ENCODE measurements at regions not wholly inside any gene's neighbourhood (a gene's known extent, or its start where the extent isn't known, plus 50 kb on each side); places are given as distances from the start of the nearest gene placed in this dataset.
"Not testable (repeated sequence)": the region's sequence is repeated elsewhere in the genome, so short reads cannot be mapped to it uniquely, and the experiment has no call there.

DNA sequence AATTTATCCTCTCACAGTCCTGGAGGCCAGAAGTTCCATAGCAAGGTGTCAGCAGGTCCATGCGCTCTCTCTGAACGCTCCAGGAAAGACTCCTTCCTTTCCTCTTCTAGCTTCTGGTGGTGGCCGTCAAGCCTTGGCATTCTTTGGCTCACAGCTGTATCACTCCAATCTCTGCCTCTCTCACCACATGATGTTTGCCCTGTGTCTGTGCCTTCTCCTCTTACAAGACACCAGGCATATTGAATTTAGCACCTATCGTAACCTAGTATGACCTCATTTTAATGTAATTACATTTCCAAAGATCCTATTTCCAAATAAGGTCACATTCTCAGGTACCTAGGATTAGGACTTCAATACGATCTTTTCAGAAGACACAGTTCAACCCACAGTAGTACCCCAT is 428.5 kb downstream of the CD83 start:
- no peak for DNase-seq

DNA sequence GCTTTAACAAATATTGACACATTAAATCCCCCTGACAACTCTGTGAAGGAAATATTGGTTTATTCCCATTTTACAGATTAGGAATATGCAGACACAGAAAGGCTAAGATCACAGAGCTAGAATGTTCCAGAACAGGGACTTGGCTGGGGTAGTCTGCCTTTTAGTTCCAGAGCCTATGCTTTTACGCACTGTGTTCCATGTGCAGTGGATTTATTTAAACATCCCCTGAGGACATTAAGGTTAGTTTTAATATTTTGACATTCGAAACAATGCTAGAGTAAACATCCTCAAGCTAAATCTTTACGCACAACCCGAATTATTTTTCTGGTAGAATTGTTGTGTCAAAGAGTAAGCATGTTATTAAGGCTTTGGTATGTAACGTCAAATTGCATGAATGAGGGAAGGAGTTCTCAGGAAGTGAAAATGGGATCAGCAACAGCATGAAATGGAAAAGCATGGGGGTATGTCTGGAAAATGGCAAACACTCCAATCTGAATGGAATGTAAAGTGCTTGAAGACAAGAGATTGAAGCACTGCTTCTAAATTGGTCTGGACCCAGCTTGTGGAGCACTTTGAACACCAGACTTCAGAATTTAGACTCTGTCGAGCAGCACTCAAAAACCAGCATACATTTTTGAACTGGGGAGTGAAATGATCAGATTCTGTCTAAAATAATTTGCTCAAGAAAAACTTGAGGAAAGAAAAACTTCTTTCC is 429.9 kb downstream of the CD83 start:
- no peak for DNase-seq

DNA sequence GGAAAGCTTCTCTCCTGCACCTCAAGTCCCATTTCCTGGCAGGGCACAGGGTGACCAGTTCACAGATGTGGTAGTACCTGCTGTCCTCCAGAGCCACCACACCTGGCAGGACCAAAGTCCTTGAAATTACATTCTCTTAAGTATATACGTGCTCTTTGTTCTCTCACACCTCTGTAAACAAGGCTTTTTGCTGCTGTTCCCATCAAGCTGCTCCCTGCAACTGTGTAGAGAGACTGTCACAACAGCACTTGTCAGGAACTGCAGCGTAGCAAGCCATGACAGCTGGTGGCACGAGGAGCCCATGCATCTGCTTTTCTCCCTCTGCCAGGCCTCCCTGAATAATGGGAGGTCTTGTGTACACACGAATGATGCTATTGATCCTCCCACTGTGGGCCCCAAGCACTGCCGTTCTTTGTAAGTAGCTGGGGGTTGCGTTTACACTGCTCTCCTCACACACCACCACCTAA is 431.8 kb downstream of the CD83 start:
- DNase-seq: no peak

DNA sequence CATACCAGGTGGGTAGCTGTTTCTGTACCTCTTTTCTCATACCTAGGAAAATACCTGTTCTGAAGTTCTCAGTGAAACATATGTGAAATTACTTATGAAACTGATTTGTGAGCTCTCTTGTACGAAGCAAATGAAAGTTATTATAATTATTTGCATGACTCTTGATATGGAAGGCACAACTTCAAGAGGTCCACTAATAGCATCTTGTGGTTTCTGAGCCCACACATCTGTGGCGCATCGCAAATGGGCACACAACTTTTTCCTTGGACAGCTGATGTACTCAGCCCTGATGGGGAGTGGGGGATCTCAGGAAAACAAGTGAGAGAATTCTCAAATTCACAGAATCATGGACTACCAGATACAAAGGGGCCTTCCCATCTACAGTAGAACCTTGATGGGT is 432.3 kb downstream of the CD83 start:
- DNase-seq: no peak

DNA sequence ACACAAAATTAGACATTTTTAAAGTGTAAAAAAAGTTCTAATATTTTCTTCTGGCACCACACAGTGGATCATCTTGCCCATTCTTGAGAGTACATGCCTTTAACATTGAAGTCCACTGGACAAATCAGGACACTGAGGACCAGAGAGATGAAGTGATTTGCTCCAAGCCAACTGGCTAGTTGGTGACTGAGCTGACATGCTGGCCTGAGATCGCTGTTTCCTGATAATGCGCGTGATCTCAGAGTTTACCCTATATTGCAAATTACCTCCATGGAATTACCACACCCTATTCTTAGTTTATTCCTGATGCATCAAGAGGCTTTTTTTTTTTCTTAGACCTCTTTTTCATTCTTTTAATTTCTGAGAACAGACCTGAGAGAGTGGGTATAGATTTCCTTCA is 432.8 kb downstream of the CD83 start:
- DNase-seq: no peak

DNA sequence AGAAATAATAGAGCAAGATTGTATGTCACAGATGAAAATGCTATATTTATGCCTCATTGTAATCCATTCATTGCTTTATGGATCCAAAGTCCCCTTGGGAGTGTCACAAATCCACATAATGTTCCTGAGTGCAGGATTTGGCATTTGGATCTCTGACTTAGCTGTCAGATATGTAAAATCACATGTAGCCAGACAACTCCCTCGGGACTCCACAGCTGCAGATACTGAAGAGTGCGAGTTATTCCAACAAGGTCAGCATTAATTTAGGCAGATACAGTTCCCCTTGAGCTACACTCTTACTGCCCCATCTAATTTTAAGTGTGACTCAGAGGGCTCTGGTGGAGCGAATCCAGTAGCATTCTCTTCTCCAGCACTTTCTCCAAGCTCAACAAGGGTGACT is 433.2 kb downstream of the CD83 start:
- DNase-seq: no peak

DNA sequence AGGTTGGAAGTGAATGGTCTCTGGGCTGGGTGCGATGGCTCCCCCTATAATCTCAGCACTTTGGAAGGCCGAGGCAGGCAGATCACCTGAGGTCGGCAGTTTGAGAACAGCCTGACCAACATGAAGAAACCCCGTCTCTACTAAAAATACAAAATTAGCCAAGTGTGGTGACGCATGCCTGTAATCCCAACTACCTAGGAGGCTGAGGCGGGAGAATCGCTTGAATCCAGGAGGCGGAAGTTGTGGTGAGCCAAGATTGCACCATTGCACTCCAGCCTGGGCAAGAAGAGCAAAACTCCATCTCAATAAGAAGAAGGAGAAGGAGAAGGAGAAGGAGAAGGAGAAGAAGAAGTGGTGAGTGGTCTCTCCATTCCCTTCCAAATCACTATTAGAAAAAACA is 434.0 kb downstream of the CD83 start:
- DNase-seq: not testable (repeated sequence)

DNA sequence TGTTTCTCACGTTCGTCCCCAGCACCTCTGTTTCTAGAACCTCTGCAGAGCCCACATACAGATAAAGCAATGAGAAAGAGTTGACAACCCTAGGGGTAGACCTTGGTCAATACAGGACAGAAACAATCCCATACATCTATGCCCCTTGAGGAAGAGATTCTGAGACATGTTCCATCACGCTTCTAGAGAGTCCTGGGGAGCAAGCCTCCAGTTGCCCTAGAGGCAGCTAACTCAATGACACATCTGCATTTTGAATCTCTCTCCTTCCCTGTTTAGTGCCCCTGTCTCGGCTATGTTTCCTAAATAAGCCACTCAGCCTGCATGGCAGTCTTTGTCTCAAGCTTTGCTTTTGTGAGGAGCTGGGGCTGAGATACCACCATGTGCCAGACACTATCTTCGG is 435.3 kb downstream of the CD83 start:
- no peak for DNase-seq

DNA sequence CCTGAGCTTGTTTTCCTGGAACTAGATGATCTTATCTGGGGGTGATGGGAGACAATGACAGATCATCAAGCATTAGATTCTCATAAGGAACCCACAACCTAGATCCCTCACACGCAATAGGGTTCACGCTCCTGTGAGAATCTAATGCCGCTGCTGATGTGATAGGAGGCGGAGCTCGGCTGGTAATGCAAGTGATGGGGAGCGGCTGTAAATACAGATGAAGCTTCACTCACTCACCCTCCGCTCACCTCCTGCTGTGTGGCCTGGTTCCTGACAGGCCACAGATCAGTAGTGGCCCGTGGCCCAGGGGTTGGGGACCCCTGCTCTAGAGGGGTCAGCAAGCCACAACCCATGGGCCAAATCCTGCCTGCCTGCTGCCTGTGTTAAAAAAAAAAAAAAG is 435.9 kb downstream of the CD83 start:
- no peak for DNase-seq

DNA sequence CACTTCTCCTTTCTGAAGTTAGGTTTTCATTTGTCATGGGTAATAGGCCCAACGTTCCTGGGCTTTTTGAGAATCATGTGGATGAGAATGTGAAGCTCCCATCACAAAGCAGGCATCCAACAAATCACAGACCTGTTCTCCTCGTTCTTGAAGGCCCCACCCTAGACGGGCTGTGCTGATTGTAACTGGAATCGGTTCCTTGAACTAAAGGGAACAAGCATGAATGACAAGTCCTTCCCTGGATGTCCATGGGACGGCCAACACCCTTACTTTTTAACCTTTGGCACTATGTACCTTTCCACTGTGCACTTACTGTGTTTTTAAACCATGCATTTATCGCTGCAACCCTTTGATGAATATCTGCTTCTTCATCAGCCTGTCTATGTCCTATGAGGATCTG is 438.2 kb downstream of the CD83 start:
- DNase-seq: no peak

DNA sequence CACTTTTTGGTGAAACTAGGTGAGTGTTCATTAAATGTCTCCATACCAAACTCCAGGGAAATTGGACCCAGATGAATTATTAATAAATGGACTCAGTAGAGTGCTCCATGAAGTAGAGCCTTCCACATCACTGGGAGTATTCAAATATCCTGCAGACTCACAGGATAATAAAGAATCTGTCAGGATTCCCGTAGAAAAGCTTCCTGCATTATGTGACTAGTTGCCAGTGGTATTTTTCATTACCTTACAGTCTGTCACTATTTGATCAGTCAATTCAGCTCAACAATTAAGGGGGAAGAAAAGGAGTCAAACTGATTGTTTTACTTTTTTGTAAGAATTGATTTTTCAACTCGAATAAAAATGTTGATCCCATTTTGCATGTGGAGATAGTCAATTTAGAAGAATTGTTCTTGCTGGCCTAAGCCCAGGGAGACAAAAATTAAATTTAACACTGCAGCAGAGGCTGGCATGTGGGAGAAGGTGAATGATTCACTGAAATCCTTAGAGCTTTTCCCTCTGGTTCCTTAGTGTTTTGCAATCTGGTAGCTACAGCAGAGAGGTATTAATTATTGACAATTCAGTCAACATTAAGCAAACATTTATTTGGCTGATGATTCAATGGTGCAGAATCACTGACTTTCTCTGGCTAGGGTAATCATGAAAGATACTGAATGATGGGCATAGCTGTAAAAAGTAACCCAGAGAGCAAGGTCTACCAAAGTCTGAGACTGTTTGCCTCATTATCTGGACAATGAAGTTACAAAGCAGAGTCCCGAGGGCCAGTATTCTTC is 442.4 kb downstream of the CD83 start:
- no peak for DNase-seq

DNA sequence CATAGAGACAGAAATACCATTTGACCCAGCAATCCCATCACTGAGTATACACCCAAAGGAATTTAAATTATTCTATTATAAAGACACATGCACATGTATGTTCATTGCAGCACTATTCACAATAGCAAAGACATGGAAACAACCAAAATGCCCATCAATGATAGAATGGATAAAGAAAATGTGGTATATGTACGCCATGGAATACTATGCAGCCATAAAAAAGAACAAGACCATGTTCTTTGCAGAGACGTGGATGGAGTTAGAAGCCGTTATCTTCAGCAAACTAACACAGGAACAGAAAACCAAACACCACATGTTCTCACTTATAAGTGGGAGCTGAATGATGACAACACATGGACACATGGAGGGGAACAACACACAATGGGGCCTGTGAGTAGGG is 444.0 kb downstream of the CD83 start:
- DNase-seq: not testable (repeated sequence)

DNA sequence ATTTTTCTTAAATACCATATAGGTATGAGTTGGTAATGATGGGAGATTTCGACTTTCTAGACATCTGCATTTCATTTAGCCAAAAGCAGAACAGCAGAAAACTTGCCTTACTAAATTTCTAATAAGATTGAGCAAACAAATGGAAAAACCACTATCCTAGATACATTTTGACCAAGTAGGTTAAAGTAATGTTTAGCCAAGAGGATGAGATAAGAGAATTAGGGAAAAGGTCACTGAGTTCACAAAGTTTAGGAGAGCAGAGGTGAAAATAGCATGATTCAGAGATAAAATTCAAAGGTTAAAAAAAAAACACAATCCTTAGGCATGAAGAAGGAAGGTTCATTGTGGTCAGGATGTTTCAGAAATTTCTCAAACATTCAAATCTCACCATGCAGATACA is 450.3 kb downstream of the CD83 start:
- DNase-seq: no peak

DNA sequence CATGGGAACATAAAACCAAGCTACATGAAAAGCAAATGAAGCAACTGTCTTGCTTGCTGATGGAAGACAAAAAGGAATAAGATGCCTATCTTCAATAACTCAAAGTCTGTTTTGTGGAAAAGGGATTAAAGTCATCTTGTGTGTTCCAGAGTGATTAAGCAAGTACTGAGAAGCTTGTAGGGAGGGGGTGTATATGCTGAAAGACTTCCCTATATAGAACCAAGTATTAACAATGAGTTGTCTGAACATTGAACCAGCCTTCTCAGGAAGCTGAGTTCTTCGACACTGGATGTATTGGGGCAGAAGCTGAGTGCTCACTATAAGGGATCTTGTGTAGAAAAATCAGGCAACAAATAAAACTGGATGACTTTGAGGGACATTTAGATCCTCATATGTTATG is 451.8 kb downstream of the CD83 start:
- no peak for DNase-seq

DNA sequence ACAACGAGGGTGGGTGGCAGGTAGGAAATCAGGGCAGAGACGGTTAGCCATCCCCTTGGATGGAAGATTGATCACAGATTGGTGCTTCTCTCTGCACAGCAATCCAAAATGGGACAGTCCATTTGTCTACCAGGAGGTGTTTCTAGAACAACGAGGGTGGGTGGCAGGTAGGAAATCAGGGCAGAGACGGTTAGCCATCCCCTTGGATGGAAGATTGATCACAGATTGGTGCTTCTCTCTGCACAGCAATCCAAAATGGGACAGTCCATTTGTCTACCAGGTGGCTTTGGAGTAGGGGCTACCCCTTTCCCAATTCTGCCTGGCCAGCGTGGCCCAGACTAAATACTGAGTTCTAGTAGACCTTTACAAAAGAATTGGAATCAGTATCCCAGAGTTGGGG is 452.3 kb downstream of the CD83 start:
- DNase-seq: not testable (repeated sequence)

DNA sequence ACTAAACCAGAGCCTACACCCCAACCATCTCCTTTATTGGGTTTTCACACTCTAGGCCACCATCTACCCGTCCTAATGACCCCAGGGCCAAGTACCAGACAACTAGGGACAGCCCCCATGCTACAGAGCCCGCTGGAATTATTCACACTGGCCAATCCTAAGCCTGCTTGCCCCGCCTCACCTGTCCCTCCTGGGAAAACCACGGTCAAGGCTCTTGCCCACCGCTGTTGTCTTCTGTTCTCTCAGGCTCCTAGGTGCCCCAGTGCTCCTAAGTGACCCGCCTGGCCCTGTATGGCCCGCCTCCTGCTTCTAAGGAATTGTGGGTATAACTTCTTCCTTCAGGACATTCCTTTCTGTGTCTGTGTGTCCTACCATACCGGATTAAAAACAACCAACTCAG is 453.4 kb downstream of the CD83 start:
- no peak for DNase-seq

DNA sequence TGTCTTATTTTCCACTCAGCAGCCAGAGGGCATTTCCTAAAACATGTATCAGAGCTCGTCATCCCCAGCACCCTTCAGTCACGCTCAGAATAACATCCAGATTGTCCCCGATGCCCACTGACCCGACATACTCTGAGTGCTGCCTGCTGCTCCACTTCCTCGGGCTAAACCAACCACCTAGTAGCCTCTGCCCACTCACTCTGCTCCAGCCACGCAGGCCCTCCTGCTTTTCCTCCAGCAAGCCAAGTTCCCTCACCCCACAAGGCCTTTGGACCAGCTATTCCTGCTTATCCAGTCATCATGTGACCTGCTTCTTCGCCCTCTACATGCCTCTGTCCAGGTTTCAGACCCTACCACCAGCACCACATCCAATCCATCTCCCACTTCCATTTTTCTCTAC is 454.2 kb downstream of the CD83 start:
- DNase-seq: no peak

DNA sequence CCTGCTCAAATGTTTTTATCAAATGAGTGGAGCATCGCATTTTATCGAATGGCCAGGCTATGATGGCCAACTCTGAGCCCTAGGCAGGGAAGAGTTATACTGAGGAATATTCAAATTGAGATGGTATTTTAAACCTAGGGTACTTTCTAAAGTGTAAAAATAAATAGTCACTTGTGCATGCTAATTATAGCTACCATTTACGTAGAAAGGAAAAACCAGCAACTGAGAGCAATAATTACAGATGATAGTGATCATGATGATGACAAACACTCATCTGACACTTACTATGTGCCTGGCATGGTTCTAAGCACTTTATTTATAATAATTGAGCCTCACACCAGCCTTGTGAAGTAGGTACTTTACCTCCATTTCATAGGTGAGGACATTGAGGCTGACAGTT is 455.7 kb downstream of the CD83 start:
- DNase-seq: no peak

DNA sequence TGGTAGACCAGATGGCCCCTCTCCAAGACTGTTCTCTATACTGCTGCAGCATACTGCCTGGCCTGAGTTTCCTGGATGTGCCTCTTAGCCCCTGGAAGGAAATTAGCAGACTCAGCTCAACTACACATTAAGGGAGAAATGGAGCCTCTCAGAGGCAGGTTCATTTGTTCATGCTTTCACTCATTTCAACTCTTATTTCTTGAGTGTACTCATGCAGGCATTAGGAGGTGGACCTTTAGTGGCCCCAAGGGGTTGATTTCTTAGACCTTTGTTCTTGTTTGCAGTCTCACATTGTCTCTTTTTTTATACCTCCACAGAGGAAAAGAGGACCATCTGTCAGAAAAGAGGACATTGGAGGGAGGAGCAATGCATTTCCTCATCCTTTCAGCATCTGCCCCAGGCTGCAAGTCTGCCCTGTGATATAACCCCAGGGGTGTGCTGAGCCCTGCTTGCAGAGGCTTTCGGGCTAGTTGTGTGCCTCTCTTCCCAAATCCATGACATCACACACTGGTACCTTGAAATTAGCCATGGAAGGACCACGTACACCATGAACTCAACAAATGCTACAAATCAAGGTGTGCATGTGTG is 456.2 kb downstream of the CD83 start:
- no peak for DNase-seq

DNA sequence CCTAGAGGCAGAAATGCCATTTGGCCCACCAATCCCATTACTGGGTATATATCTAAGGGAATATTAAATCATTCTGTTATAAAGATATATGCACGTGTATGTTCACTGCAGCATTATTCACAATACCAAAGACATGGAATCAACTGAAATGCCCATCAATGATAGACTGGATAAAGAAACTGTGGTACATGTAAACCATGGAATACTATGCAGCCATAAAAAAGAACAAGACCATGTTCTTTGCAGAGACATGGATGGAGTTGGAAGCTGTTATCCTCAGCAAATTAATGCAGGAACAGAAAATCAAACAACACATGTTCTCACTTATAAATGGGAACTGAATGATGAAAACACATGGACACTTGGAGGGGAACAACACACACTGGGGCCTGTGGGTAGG is 458.4 kb downstream of the CD83 start:
- no peak for DNase-seq

DNA sequence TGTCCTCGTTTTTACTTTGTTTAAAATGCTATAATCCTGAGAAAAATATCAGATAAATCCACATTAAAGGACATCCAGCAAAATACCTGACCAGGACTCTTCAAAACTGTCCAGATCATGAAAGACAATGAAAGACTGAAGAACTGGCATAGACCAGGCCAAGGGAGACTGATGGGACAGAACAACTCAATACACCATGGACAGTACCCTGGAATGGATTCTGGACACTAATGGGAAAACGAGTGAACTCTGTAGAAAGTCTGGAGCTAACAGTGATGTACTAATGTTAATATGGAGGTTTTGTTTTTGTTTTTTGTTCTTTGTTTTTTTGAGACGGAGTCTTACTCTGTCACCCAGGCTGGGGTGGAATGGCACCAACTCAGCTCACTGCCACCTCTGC is 461.4 kb downstream of the CD83 start:
- DNase-seq: no peak

DNA sequence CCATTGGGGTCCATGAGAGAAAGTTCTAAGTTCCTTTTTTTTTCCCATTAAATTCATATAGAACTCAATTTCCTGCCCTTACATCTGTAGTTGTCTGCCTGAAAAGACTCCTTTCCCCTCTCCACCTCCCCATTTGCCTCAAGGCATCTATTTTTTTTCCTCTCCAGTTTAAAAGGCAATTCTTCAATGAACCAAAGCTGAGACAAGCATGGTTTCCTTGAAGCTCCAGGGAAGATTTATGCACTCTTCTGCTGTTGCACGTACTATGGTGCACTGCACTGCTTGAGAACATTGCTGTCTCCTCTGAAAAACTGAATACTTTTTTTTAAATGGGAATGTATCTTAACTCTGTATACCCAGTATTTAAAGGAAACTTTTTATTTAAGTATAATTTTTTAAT is 465.2 kb downstream of the CD83 start:
- DNase-seq: no peak

DNA sequence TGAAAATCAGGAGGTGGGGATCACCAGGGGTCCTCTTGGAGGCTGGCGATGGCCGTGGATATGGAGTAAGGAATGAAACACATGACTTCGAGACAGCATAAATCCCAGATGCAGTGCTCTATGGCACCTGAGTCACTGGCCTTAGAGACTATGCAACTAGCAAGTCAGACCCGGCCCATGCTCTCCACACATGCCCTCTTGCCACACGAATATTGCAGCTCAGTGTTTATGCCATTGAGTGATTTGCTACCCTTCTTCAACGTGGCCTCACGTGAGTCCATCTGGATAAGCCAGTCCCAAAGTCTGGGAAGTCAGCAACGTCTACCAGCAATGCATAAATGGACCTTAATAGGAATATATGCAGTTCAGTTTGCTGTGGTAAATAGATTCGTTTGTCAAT is 466.3 kb downstream of the CD83 start:
- no peak for DNase-seq

DNA sequence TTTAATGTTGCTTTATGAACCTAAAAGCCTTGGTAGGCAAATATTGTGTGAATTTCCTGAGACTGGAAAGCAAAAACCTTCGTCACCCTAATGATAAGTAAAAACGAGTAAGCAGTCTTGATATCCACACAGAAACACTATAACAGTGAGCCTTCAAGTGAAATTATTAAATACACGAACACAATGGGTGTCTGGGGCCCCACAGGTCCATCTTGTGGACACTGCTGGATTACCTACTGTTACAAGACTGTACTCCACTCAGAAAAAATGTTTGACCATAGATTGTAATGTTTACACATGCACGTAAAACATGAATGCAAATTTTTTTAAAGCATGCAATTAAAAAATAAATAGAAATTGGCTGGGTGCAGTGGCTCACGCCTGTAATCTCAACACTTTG is 466.9 kb downstream of the CD83 start:
- no peak for DNase-seq

Measured in stimulated activated CD4-positive, alpha-beta T cell treated with anti-CD3 and anti-CD28 coated beads, Interleukin-2, amount 100 ng/mL, for 48 hours (primary cell).